CD8-positive, alpha-beta memory T cell (primary cell): ENCODE measurements at regions not wholly inside any gene's neighbourhood (a gene's known extent, or its start where the extent isn't known, plus 50 kb on each side); places are given as distances from the start of the nearest gene placed in this dataset.

Source experiments
- CTCF ChIA-PET: fragments of 350-600 bp; sonication (Branson Sonifier 250); formaldehyde crosslinking; loops from one replicate; lab custom pipeline; 2021; ENCODE audit warnings: antibody characterized with exemption; lab: Charles Lee
- POLR2A ChIA-PET: fragments of 350-600 bp; sonication (Branson Sonifier 250); formaldehyde crosslinking; loops from one replicate; lab custom pipeline; 2021; ENCODE audit warnings: antibody characterized with exemption; lab: Charles Lee
- DNase-seq, 5 donors: peaks; one replicate each; pipeline versions ENCODE4 v3.0.0 to v3.0.0-alpha.2; 2020 to 2022; ENCODE audit warnings: mixed read lengths in 1 of 5
- H3K27ac ChIP-seq: one replicate; pipeline ENCODE4 v1.7.0; 2013; ENCODE audit warnings: low read depth, mild to moderate bottlenecking, low read length, moderate library complexity
- H3K27me3 ChIP-seq: 2 replicates; pipeline ENCODE4 v1.7.0; 2013; ENCODE audit warnings: low read length, mild to moderate bottlenecking; ENCODE audit not compliant: insufficient read depth, poor library complexity, severe bottlenecking
- H3K36me3 ChIP-seq: 2 replicates; pipeline ENCODE4 v1.7.0; 2013; ENCODE audit warnings: mild to moderate bottlenecking, low read length, moderate library complexity; ENCODE audit not compliant: insufficient read depth
- H3K4me1 ChIP-seq: 2 replicates; pipeline ENCODE4 v1.7.0; 2013; ENCODE audit warnings: mild to moderate bottlenecking, low read length, moderate library complexity; ENCODE audit not compliant: insufficient read depth
- H3K4me3 ChIP-seq: 2 replicates; pipeline ENCODE4 v1.7.0; 2013; ENCODE audit warnings: mild to moderate bottlenecking, low read length
- H3K9me3 ChIP-seq: 2 replicates; pipeline ENCODE4 v1.7.0; 2013; ENCODE audit warnings: mild to moderate bottlenecking, low read length
- H3K27ac Mint-ChIP-seq, 8 donors: one replicate each; pipeline ENCODE4 v1.8.0; 2020 to 2021; ENCODE audit warnings: mixed read lengths in 8 of 8, mild to moderate bottlenecking in 6 of 8, inconsistent platforms in 3 of 8, moderate library complexity in 3 of 8
- H3K27me3 Mint-ChIP-seq, 2 donors: one replicate each; pipeline ENCODE4 v1.8.0; 2020 to 2021; ENCODE audit warnings: mixed read lengths in 2 of 2, mild to moderate bottlenecking in 1 of 2, moderate library complexity in 1 of 2
- H3K36me3 Mint-ChIP-seq, 3 donors: one replicate each; pipeline ENCODE4 v1.8.0; 2020 to 2021; ENCODE audit warnings: mixed read lengths in 3 of 3, inconsistent platforms in 1 of 3, mild to moderate bottlenecking in 1 of 3
- H3K4me1 Mint-ChIP-seq, 3 donors: one replicate each; pipeline ENCODE4 v1.8.0; 2020 to 2021; ENCODE audit warnings: mixed read lengths in 3 of 3, inconsistent platforms in 1 of 3, mild to moderate bottlenecking in 1 of 3
- H3K4me3 Mint-ChIP-seq, 7 donors: one replicate each; pipeline ENCODE4 v1.8.0; 2020 to 2021; ENCODE audit warnings: mixed read lengths in 7 of 7, mild to moderate bottlenecking in 6 of 7, moderate library complexity in 4 of 7, inconsistent platforms in 2 of 7
- H3K9me3 Mint-ChIP-seq, 5 donors: one replicate each; pipeline ENCODE4 v1.8.0; 2020 to 2022; ENCODE audit warnings: mixed read lengths in 5 of 5, mild to moderate bottlenecking in 3 of 5, moderate library complexity in 2 of 5, inconsistent platforms in 1 of 5

GRCh38 chr15:69853544-69853951, 244.2 kb downstream of the TLE3 start:
- H3K9me3 ChIP-seq = no peaks in the 10 kb centered on the region
- Mint-ChIP-seq H3K4me1 (peaks cover 9 to 14% (median 10%) of the 10 kb centered on the region in 3 donors), H3K9me3 (no peaks in the 10 kb centered on the region), H3K27ac (no peak overlapping the region), H3K4me3 (no peak overlapping the region), H3K36me3 (no peaks in the 10 kb centered on the region), H3K27me3 (peaks cover 0 to 8% of the 10 kb centered on the region in 2 donors)
- ChIA-PET POLR2A (no interaction called here), CTCF (no interaction called here)
- no peak for DNase-seq
- peaks cover 13% of the 10 kb centered on the region for H3K4me1 ChIP-seq
- H3K36me3 ChIP-seq = no peaks in the 10 kb centered on the region
- no peak overlapping the region for H3K27ac ChIP-seq
- no peak overlapping the region for H3K4me3 ChIP-seq
- no peaks in the 10 kb centered on the region for H3K27me3 ChIP-seq

- Mint-ChIP-seq H3K4me3 (no peak overlapping the region), H3K4me1 (peaks cover 10 to 17% (median 12%) of the 10 kb centered on the region in 3 donors), H3K36me3 (no peaks in the 10 kb centered on the region), H3K27me3 (peaks cover 0 to 8% of the 10 kb centered on the region in 2 donors), H3K9me3 (no peaks in the 10 kb centered on the region), H3K27ac (no peak overlapping the region)
- Histone ChIP-seq H3K4me1 (peaks cover 16% of the 10 kb centered on the region), H3K27ac (no peak overlapping the region), H3K9me3 (no peaks in the 10 kb centered on the region), H3K4me3 (no peak overlapping the region), H3K36me3 (no peaks in the 10 kb centered on the region), H3K27me3 (no peaks in the 10 kb centered on the region)
- ChIA-PET POLR2A (no interaction called here), CTCF (no interaction called here)
- no peak for DNase-seq
Observed at GRCh38 chr15:69854001-69854400, 243.7 kb downstream of the TLE3 start.

- DNase-seq = no peak
- CTCF ChIA-PET = no interaction called here
- no peaks in the 10 kb centered on the region for H3K9me3 ChIP-seq
- Mint-ChIP-seq H3K4me3 (no peak overlapping the region), H3K27me3 (peaks cover 0 to 8% of the 10 kb centered on the region in 2 donors), H3K4me1 (peaks cover 10 to 17% (median 12%) of the 10 kb centered on the region in 3 donors), H3K27ac (no peak overlapping the region), H3K9me3 (no peaks in the 10 kb centered on the region), H3K36me3 (no peaks in the 10 kb centered on the region)
- peaks cover 16% of the 10 kb centered on the region for H3K4me1 ChIP-seq
- H3K27me3 ChIP-seq = no peaks in the 10 kb centered on the region
- no peak overlapping the region for H3K4me3 ChIP-seq
- POLR2A ChIA-PET = no interaction called here
- H3K27ac ChIP-seq = no peak overlapping the region
- no peaks in the 10 kb centered on the region for H3K36me3 ChIP-seq
Observed at GRCh38 chr15:69854521-69855181, 243.1 kb downstream of the TLE3 start.

- no peak overlapping the region for H3K4me3 ChIP-seq
- POLR2A ChIA-PET = no interaction called here
- no peak overlapping the region for H3K27ac Mint-ChIP-seq
- H3K4me1 ChIP-seq = peaks cover 16% of the 10 kb centered on the region
- H3K27me3 ChIP-seq = no peaks in the 10 kb centered on the region
- CTCF ChIA-PET = interaction anchor here (0.9 kb wide), 1 partner anchor 95 kb away, joined by 3 read pairs; no protein-coding TSS in a partner anchor
- no peaks in the 10 kb centered on the region for H3K36me3 Mint-ChIP-seq
- H3K27ac ChIP-seq = no peak overlapping the region
- no peak for DNase-seq
- no peak overlapping the region for H3K4me3 Mint-ChIP-seq
- H3K27me3 Mint-ChIP-seq = peaks cover 0 to 8% of the 10 kb centered on the region in 2 donors
- no peaks in the 10 kb centered on the region for H3K9me3 Mint-ChIP-seq
- peaks cover 10 to 17% (median 12%) of the 10 kb centered on the region in 3 donors for H3K4me1 Mint-ChIP-seq
- H3K36me3 ChIP-seq = no peaks in the 10 kb centered on the region
- H3K9me3 ChIP-seq = no peaks in the 10 kb centered on the region
Observed at GRCh38 chr15:69855258-69856000, 242.3 kb downstream of the TLE3 start.

GRCh38 chr15:69857250-69857649, 240.5 kb downstream of the TLE3 start:
- H3K9me3 Mint-ChIP-seq = no peaks in the 10 kb centered on the region
- POLR2A ChIA-PET = no interaction called here
- H3K27me3 ChIP-seq = no peaks in the 10 kb centered on the region

DNA sequence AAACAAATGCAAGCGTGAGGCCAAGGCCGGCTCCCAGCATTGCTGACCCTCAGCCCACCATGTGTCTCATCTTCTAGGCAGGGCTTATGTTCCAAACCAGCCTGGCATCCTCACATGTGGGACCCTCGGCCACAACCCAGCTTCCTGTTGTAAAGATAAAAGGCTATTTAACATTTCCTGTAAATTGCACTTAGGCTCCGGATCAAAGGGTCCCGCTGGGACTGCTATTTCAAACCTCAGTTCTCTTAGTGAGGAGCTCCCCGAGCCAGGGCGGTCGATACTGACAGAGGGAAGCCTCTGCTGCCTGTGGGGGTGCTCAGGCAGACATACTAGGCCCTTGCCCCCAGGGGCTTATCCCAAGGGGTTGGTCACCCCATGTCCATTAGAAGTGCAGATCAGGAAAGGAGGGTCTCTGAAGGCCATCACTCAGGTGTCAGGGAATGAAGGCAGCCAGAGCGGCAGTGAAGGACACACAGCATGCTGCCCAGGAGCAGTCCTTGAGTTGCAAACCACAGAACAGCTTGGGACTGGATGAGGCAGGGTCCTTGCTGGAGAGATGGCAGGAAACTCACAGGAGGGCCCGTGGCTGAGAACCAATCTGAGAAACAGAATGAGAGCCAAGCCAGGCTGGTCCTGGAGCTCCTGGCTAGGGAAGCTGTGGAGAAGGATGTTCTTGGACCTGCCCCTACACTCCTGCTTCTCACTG, 239.9 kb downstream of the TLE3 start:
- peak in 1 of 5 donors; percentile 44 for DNase-seq
- CTCF ChIA-PET = no interaction called here
- Histone ChIP-seq H3K27ac (no peak overlapping the region), H3K9me3 (no peaks in the 10 kb centered on the region), H3K4me1 (peaks cover 16% of the 10 kb centered on the region), H3K36me3 (no peaks in the 10 kb centered on the region), H3K4me3 (no peak overlapping the region), H3K27me3 (no peaks in the 10 kb centered on the region)
- no peaks in the 10 kb centered on the region for H3K36me3 Mint-ChIP-seq
- no peaks in the 10 kb centered on the region for H3K9me3 Mint-ChIP-seq
- POLR2A ChIA-PET = no interaction called here
- H3K27ac Mint-ChIP-seq = peak overlapping the region in 2 of 8 donors; percentile 47 to 80
- peaks cover 0 to 9% of the 10 kb centered on the region in 2 donors for H3K27me3 Mint-ChIP-seq
- H3K4me3 Mint-ChIP-seq = peak overlapping the region in 2 of 7 donors; percentile 65
- peaks cover 10 to 17% (median 12%) of the 10 kb centered on the region in 3 donors for H3K4me1 Mint-ChIP-seq

More at GRCh38 chr15:69857250-69857649, 240.5 kb downstream of the TLE3 start:
- H3K27me3 Mint-ChIP-seq = peaks cover 0 to 9% of the 10 kb centered on the region in 2 donors
- Histone ChIP-seq H3K4me1 (peaks cover 16% of the 10 kb centered on the region), H3K4me3 (no peak overlapping the region), H3K36me3 (no peaks in the 10 kb centered on the region), H3K9me3 (no peaks in the 10 kb centered on the region), H3K27ac (no peak overlapping the region)
- H3K4me1 Mint-ChIP-seq = peaks cover 10 to 17% (median 12%) of the 10 kb centered on the region in 3 donors
- DNase-seq = no peak
- H3K4me3 Mint-ChIP-seq = no peak overlapping the region
- H3K36me3 Mint-ChIP-seq = no peaks in the 10 kb centered on the region
- CTCF ChIA-PET = no interaction called here
- H3K27ac Mint-ChIP-seq = no peak overlapping the region

- Mint-ChIP-seq H3K36me3 (no peaks in the 10 kb centered on the region), H3K27me3 (peaks cover 0 to 9% of the 10 kb centered on the region in 2 donors), H3K27ac (no peak overlapping the region), H3K4me1 (peaks cover 10 to 17% (median 12%) of the 10 kb centered on the region in 3 donors), H3K4me3 (no peak overlapping the region), H3K9me3 (no peaks in the 10 kb centered on the region)
- POLR2A ChIA-PET = interaction anchor here (0.6 kb wide), 2 partner anchors 262 to 770 kb away, joined by 3 read pairs; no protein-coding TSS in a partner anchor
- Histone ChIP-seq H3K9me3 (no peaks in the 10 kb centered on the region), H3K27me3 (no peaks in the 10 kb centered on the region), H3K4me3 (no peak overlapping the region), H3K36me3 (no peaks in the 10 kb centered on the region), H3K4me1 (peaks cover 16% of the 10 kb centered on the region), H3K27ac (no peak overlapping the region)
- DNase-seq = no peak
- CTCF ChIA-PET = no interaction called here
Observed at GRCh38 chr15:69858456-69858855, 239.3 kb downstream of the TLE3 start.
